Testis (tissue), 2 donors: ENCODE measurements at regions not wholly inside any gene's neighbourhood (a gene's known extent, or its start where the extent isn't known, plus 50 kb on each side); places are given as distances from the start of the nearest gene placed in this dataset.

Source experiments
- DNase-seq: peaks from one replicate; pipeline ENCODE4 v3.0.0-alpha.2; 2019
- H3K27ac ChIP-seq, 2 donors: fragments of 200-600 bp; sonication (generic); one replicate each; pipeline ENCODE4 v1.5.1; 2019
- H3K27me3 ChIP-seq: fragments of 200-600 bp; sonication (generic); one replicate; pipeline ENCODE4 v1.5.1; 2019
- H3K36me3 ChIP-seq: fragments of 200-600 bp; sonication (generic); one replicate; pipeline ENCODE4 v1.5.1; 2017; ENCODE audit warnings: low read depth; ENCODE audit errors: missing control alignments
- H3K4me1 ChIP-seq: fragments of 200-600 bp; sonication (generic); one replicate; pipeline ENCODE4 v1.5.1; 2019
- H3K4me3 ChIP-seq, 2 donors: fragments of 200-600 bp; sonication (generic); one replicate each; pipeline ENCODE4 v1.5.1; 2017 to 2019
- H3K9me3 ChIP-seq: fragments of 200-600 bp; sonication (generic); one replicate; pipeline ENCODE4 v1.5.1; 2017
- CTCF ChIP-seq, 3 experiments: fragments of 450-650 bp in 2 of 3; fragments of 200-600 bp in 1 of 3; sonication (generic) in 1 of 3; IDR thresholded peaks; one replicate each; pipeline ENCODE4 v1.5.1; 2016 to 2019; ENCODE audit warnings: antibody characterized with exemption in 3 of 3, mild to moderate bottlenecking in 2 of 3, moderate library complexity in 1 of 3
- POLR2A ChIP-seq: fragments of 450-650 bp; IDR thresholded peaks from one replicate; pipeline ENCODE4 v1.6.1; 2017; ENCODE audit warnings: antibody characterized with exemption, mild to moderate bottlenecking, moderate library complexity
- WGBS, 2 donors: methylation state at CpG; one replicate each; pipeline ENCODE4 v1.1.5; 2018; 5-methylcytosine and 5-hydroxymethylcytosine counted together
- intact Hi-C: fragments of 100-400 bp; cut with DNase I; formaldehyde crosslinking; loops from one replicate; pipeline ENCODE4 v1.15.1; 2023; ENCODE audit warnings: low total_unique reads

- intact Hi-C loops = no loop called here
- Histone ChIP-seq H3K27me3 (no peaks in the 10 kb centered on the region), H3K4me1 (no peaks in the 10 kb centered on the region), H3K27ac (no peak overlapping the region), H3K4me3 (no peak overlapping the region), H3K36me3 (no peaks in the 10 kb centered on the region), H3K9me3 (no peaks in the 10 kb centered on the region)
- no peak for DNase-seq
- WGBS, 2 donors = 59 to 90% methylated on average over 1 of the region's 1 CpG
- TF ChIP-seq POLR2A (no peak), CTCF (IDR thresholded peaks at IDR 0.05) (no peak)
Measured at GRCh38 chr13:72405441-72405840, 322.0 kb downstream of the MZT1 start.

GRCh38 chr13:72403396-72404010 lies 323.9 kb downstream of the MZT1 start:
- Histone ChIP-seq H3K36me3 (no peaks in the 10 kb centered on the region), H3K4me3 (no peak overlapping the region), H3K9me3 (no peaks in the 10 kb centered on the region), H3K27ac (no peak overlapping the region), H3K4me1 (no peaks in the 10 kb centered on the region), H3K27me3 (no peaks in the 10 kb centered on the region)
- 90 to 92% methylated on average over 3 of the region's 3 CpGs for WGBS, 2 donors
- TF ChIP-seq CTCF (IDR thresholded peaks at IDR 0.05) = no peak
- TF ChIP-seq POLR2A = no peak
- intact Hi-C loops = no loop called here
- DNase-seq = no peak

GRCh38 chr13:72400856-72401255 lies 326.6 kb downstream of the MZT1 start:
- WGBS, 2 donors = 92 to 94% methylated on average over 3 of the region's 3 CpGs
- no peaks in the 10 kb centered on the region for H3K9me3 ChIP-seq
- no peak for TF ChIP-seq CTCF (IDR thresholded peaks at IDR 0.05)
- TF ChIP-seq POLR2A = no peak
- no peaks in the 10 kb centered on the region for H3K36me3 ChIP-seq
- no peaks in the 10 kb centered on the region for H3K27me3 ChIP-seq
- H3K27ac ChIP-seq = no peak overlapping the region
- H3K4me3 ChIP-seq = no peak overlapping the region
- intact Hi-C loops = no loop called here
- H3K4me1 ChIP-seq = no peaks in the 10 kb centered on the region
- DNase-seq = no peak

GRCh38 chr13:72399351-72399750 lies 328.1 kb downstream of the MZT1 start:
- 93 to 97% methylated on average over 4 of the region's 4 CpGs for WGBS, 2 donors
- no peaks in the 10 kb centered on the region for H3K9me3 ChIP-seq
- TF ChIP-seq CTCF (IDR thresholded peaks at IDR 0.05) (no peak), POLR2A (no peak)
- no peaks in the 10 kb centered on the region for H3K4me1 ChIP-seq
- H3K27me3 ChIP-seq = no peaks in the 10 kb centered on the region
- H3K36me3 ChIP-seq = no peaks in the 10 kb centered on the region
- intact Hi-C loops = no loop called here
- no peak overlapping the region for H3K27ac ChIP-seq
- no peak for DNase-seq
- no peak overlapping the region for H3K4me3 ChIP-seq

GRCh38 chr13:72397265-72397664 lies 330.2 kb downstream of the MZT1 start:
- Histone ChIP-seq H3K4me1 (no peaks in the 10 kb centered on the region), H3K27ac (no peak overlapping the region), H3K27me3 (no peaks in the 10 kb centered on the region), H3K9me3 (no peaks in the 10 kb centered on the region), H3K4me3 (no peak overlapping the region), H3K36me3 (no peaks in the 10 kb centered on the region)
- WGBS, 2 donors = 73 to 84% methylated on average over 1 of the region's 1 CpG
- intact Hi-C loops = no loop called here
- TF ChIP-seq CTCF (IDR thresholded peaks at IDR 0.05) (no peak), POLR2A (no peak)
- no peak for DNase-seq
